NB4 (cell line): ENCODE measurements at regions not wholly inside any gene's neighbourhood (a gene's known extent, or its start where the extent isn't known, plus 50 kb on each side); places are given as distances from the start of the nearest gene placed in this dataset.

Source experiments
- MAX ChIP-seq: IDR thresholded peaks from 2 replicates; pipeline ENCODE4 v1.6.1; 2011; ENCODE audit warnings: low read depth, low read length
- MYC ChIP-seq: IDR thresholded peaks from 2 replicates; pipeline ENCODE4 v1.6.1; 2011; ENCODE audit warnings: low read depth, low read length
- POLR2A ChIP-seq: IDR thresholded peaks from 2 replicates; pipeline ENCODE4 v1.6.1; 2011; ENCODE audit warnings: mild to moderate bottlenecking; ENCODE audit not compliant: insufficient read length; ENCODE audit errors: extremely low read depth
- TF ChIP-seq, protein P1 (sequence below): IDR thresholded peaks from one replicate; pipeline ENCODE4 v1.5.1; 2012; ENCODE audit warnings: low read depth, low read length

- no peak for TF ChIP-seq POLR2A
- TF ChIP-seq, protein P1, sequence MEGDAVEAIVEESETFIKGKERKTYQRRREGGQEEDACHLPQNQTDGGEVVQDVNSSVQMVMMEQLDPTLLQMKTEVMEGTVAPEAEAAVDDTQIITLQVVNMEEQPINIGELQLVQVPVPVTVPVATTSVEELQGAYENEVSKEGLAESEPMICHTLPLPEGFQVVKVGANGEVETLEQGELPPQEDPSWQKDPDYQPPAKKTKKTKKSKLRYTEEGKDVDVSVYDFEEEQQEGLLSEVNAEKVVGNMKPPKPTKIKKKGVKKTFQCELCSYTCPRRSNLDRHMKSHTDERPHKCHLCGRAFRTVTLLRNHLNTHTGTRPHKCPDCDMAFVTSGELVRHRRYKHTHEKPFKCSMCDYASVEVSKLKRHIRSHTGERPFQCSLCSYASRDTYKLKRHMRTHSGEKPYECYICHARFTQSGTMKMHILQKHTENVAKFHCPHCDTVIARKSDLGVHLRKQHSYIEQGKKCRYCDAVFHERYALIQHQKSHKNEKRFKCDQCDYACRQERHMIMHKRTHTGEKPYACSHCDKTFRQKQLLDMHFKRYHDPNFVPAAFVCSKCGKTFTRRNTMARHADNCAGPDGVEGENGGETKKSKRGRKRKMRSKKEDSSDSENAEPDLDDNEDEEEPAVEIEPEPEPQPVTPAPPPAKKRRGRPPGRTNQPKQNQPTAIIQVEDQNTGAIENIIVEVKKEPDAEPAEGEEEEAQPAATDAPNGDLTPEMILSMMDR: no peak
- no peak for TF ChIP-seq MAX
- TF ChIP-seq MYC: no peak
Observed at GRCh38 chr5:160497878-160498277, 76.2 kb downstream of the PTTG1 start.
